Neuronal stem cell (in vitro differentiated cells): ENCODE measurements at regions not wholly inside any gene's neighbourhood (a gene's known extent, or its start where the extent isn't known, plus 50 kb on each side); places are given as distances from the start of the nearest gene placed in this dataset.

ENCODE experiments used
- DNase-seq: peaks from one replicate; pipeline ENCODE4 v3.0.0-alpha.2; 2013; ENCODE audit warnings: low spot score
- H2AFZ ChIP-seq: one replicate; pipeline ENCODE4 v1.6.1; 2013; ENCODE audit warnings: mild to moderate bottlenecking, low read length, inconsistent platforms
- H2AK5ac ChIP-seq: 2 replicates; pipeline ENCODE4 v1.6.1; 2013; ENCODE audit warnings: low read depth, mild to moderate bottlenecking, inconsistent platforms, low read length, moderate library complexity, mixed read lengths
- H2BK120ac ChIP-seq: 2 replicates; pipeline ENCODE4 v1.6.1; 2013; ENCODE audit warnings: low read depth, mild to moderate bottlenecking, inconsistent platforms, low read length, moderate library complexity, mixed read lengths
- H2BK12ac ChIP-seq: one replicate; pipeline ENCODE4 v1.6.1; 2013; ENCODE audit warnings: low read length, inconsistent platforms
- H2BK15ac ChIP-seq: 2 replicates; pipeline ENCODE4 v1.6.1; 2013; ENCODE audit warnings: mild to moderate bottlenecking, low read length, inconsistent platforms, mixed read lengths
- H2BK5ac ChIP-seq: one replicate; pipeline ENCODE4 v1.6.1; 2013; ENCODE audit warnings: inconsistent platforms, mild to moderate bottlenecking, low read length, moderate library complexity
- H3K14ac ChIP-seq: one replicate; pipeline ENCODE4 v1.6.1; 2013; ENCODE audit warnings: low read length, inconsistent platforms
- H3K18ac ChIP-seq: 2 replicates; pipeline ENCODE4 v1.6.1; 2013; ENCODE audit warnings: low read length, inconsistent platforms
- H3K23ac ChIP-seq: 2 replicates; pipeline ENCODE4 v1.6.1; 2013; ENCODE audit warnings: low read depth, mild to moderate bottlenecking, mixed read lengths, low read length, inconsistent platforms; ENCODE audit not compliant: poor library complexity
- H3K27ac ChIP-seq: replicated peaks from 3 replicates; pipeline ENCODE4 v1.5.1; 2013; ENCODE audit warnings: low read length, inconsistent platforms
- H3K27me3 ChIP-seq, 3 experiments: 2 replicates each; pipeline ENCODE4 v1.6.1; 2013; ENCODE audit warnings: low read length in 3 of 3, mild to moderate bottlenecking in 2 of 3, inconsistent platforms in 1 of 3, low read depth in 1 of 3, mixed read lengths in 1 of 3, moderate library complexity in 1 of 3; ENCODE audit not compliant: control insufficient read depth in 3 of 3, insufficient read depth in 3 of 3
- H3K36me3 ChIP-seq, 2 donors: replicated peaks in 1 of 2; 2 replicates each; pipeline ENCODE4 v1.6.1; 2013; ENCODE audit warnings: low read length in 2 of 2; ENCODE audit not compliant: control insufficient read depth in 2 of 2, insufficient read depth in 2 of 2
- H3K4ac ChIP-seq: 2 replicates; pipeline ENCODE4 v1.6.1; 2013; ENCODE audit warnings: inconsistent platforms, mild to moderate bottlenecking, low read length, moderate library complexity
- H3K4me1 ChIP-seq, 2 donors: 1 replicate in 1 of 2; 2 replicates in 1 of 2; pipeline ENCODE4 v1.6.1; 2013; ENCODE audit warnings: low read length in 2 of 2, low read depth in 1 of 2; ENCODE audit not compliant: control insufficient read depth in 2 of 2, insufficient read depth in 1 of 2
- H3K4me2 ChIP-seq: one replicate; pipeline ENCODE4 v1.6.1; 2013; ENCODE audit warnings: mild to moderate bottlenecking, low read length, inconsistent platforms; ENCODE audit not compliant: insufficient read depth, poor library complexity, severe bottlenecking
- H3K4me3 ChIP-seq, 2 donors: 2 replicates each; pipeline ENCODE4 v1.5.1; 2013; ENCODE audit warnings: low read length in 2 of 2, mild to moderate bottlenecking in 2 of 2, inconsistent platforms in 1 of 2, moderate library complexity in 1 of 2
- H3K79me1 ChIP-seq: one replicate; pipeline ENCODE4 v1.6.1; 2013; ENCODE audit warnings: low read depth, mild to moderate bottlenecking, inconsistent platforms, low read length, moderate library complexity
- H3K9ac ChIP-seq: one replicate; pipeline ENCODE4 v1.6.1; 2013; ENCODE audit warnings: mild to moderate bottlenecking, low read depth, low read length, inconsistent platforms; ENCODE audit not compliant: poor library complexity
- H3K9me3 ChIP-seq, 2 donors: replicated peaks in 1 of 2; 2 replicates each; pipeline versions ENCODE3 to v1.6.1; 2013; ENCODE audit warnings: low read length in 2 of 2, mild to moderate bottlenecking in 2 of 2, inconsistent platforms in 1 of 2, low read depth in 1 of 2, mixed read lengths in 1 of 2, moderate library complexity in 1 of 2; ENCODE audit not compliant: control insufficient read depth in 2 of 2, insufficient read depth in 1 of 2
- H4K8ac ChIP-seq: one replicate; pipeline ENCODE4 v1.6.1; 2013; ENCODE audit warnings: low read depth, mild to moderate bottlenecking, inconsistent platforms, low read length, moderate library complexity
- H4K91ac ChIP-seq: one replicate; pipeline ENCODE4 v1.6.1; 2013; ENCODE audit warnings: low read length, low read depth, mild to moderate bottlenecking, inconsistent platforms; ENCODE audit not compliant: poor library complexity
- WGBS, 2 donors: extraction: QIAGEN DNeasy Blood & Tissue Kit; methylation state at CpG; one replicate each; pipeline ENCODE4 v1.1.7; 2013; ENCODE audit warnings: missing lambda C conversion rate in 2 of 2, mixed read lengths in 1 of 2; ENCODE audit not compliant: insufficient read length in 2 of 2, insufficient replicate concordance in 1 of 2; ENCODE audit errors: extremely low coverage in 2 of 2; 5-methylcytosine and 5-hydroxymethylcytosine counted together

GRCh38 chr2:195151711-195152110 lies 505.3 kb upstream of the SLC39A10 start:
- no peak overlapping the region for H3K18ac ChIP-seq
- no peak overlapping the region for H4K8ac ChIP-seq
- H4K91ac ChIP-seq, result no peak overlapping the region
- no peak overlapping the region for H3K4me3 ChIP-seq
- no peaks in the 10 kb centered on the region for H3K79me1 ChIP-seq
- H2AK5ac ChIP-seq, result no peak overlapping the region
- no peak overlapping the region for H3K9ac ChIP-seq
- H3K36me3 ChIP-seq, result no peaks in the 10 kb centered on the region
- H3K23ac ChIP-seq, result no peak overlapping the region
- no peak overlapping the region for H2BK120ac ChIP-seq
- no peak overlapping the region for H2AFZ ChIP-seq
- no CpG with 5 or more reads among the region's 2 CpGs for WGBS, 2 donors
- no peak overlapping the region for H2BK15ac ChIP-seq
- H3K14ac ChIP-seq, result no peak overlapping the region
- no peak overlapping the region for H3K4ac ChIP-seq
- H3K9me3 ChIP-seq, result no peaks in the 10 kb centered on the region
- no peaks in the 10 kb centered on the region for H3K4me1 ChIP-seq
- H3K4me2 ChIP-seq, result no peak overlapping the region
- H2BK12ac ChIP-seq, result no peak overlapping the region
- no peaks in the 10 kb centered on the region for H3K27me3 ChIP-seq
- no peak for DNase-seq
- no peak overlapping the region for H3K27ac ChIP-seq
- no peak overlapping the region for H2BK5ac ChIP-seq

GRCh38 chr2:195150819-195151218 lies 506.2 kb upstream of the SLC39A10 start:
- H3K4me3 ChIP-seq, result no peak overlapping the region

GRCh38 chr2:195148004-195148403 lies 509.0 kb upstream of the SLC39A10 start:
- Histone ChIP-seq H3K4me2 (no peak overlapping the region), H4K8ac (no peak overlapping the region), H3K18ac (no peak overlapping the region), H2BK12ac (no peak overlapping the region), H2BK15ac (no peak overlapping the region), H3K79me1 (no peaks in the 10 kb centered on the region), H3K27me3 (no peaks in the 10 kb centered on the region), H3K27ac (no peak overlapping the region), H2AFZ (no peak overlapping the region), H3K4me3 (no peak overlapping the region), H4K91ac (no peak overlapping the region), H3K23ac (no peak overlapping the region), H2BK120ac (no peak overlapping the region), H3K4ac (no peak overlapping the region), H2BK5ac (no peak overlapping the region), H2AK5ac (no peak overlapping the region), H3K9me3 (no peaks in the 10 kb centered on the region), H3K14ac (no peak overlapping the region), H3K36me3 (no peaks in the 10 kb centered on the region), H3K9ac (no peak overlapping the region), H3K4me1 (no peaks in the 10 kb centered on the region)
- no CpG with 5 or more reads among the region's 5 CpGs for WGBS, 2 donors
- no peak for DNase-seq

More at GRCh38 chr2:195150819-195151218, 506.2 kb upstream of the SLC39A10 start:
- no peaks in the 10 kb centered on the region for H3K79me1 ChIP-seq
- H3K36me3 ChIP-seq, result no peaks in the 10 kb centered on the region
- no peaks in the 10 kb centered on the region for H3K27me3 ChIP-seq
- H2AK5ac ChIP-seq, result no peak overlapping the region
- no peak overlapping the region for H3K4me2 ChIP-seq
- H2AFZ ChIP-seq, result no peak overlapping the region
- no peak overlapping the region for H3K27ac ChIP-seq
- H3K4me1 ChIP-seq, result no peaks in the 10 kb centered on the region
- H4K91ac ChIP-seq, result no peak overlapping the region
- H2BK120ac ChIP-seq, result no peak overlapping the region
- no CpG with 5 or more reads among the region's 2 CpGs for WGBS, 2 donors
- DNase-seq, result no peak
- H2BK12ac ChIP-seq, result no peak overlapping the region
- no peak overlapping the region for H2BK15ac ChIP-seq
- H3K9ac ChIP-seq, result no peak overlapping the region
- no peak overlapping the region for H3K14ac ChIP-seq
- H3K9me3 ChIP-seq, result no peaks in the 10 kb centered on the region
- H3K18ac ChIP-seq, result no peak overlapping the region
- H2BK5ac ChIP-seq, result no peak overlapping the region
- no peak overlapping the region for H3K4ac ChIP-seq
- no peak overlapping the region for H4K8ac ChIP-seq
- H3K23ac ChIP-seq, result no peak overlapping the region

DNA sequence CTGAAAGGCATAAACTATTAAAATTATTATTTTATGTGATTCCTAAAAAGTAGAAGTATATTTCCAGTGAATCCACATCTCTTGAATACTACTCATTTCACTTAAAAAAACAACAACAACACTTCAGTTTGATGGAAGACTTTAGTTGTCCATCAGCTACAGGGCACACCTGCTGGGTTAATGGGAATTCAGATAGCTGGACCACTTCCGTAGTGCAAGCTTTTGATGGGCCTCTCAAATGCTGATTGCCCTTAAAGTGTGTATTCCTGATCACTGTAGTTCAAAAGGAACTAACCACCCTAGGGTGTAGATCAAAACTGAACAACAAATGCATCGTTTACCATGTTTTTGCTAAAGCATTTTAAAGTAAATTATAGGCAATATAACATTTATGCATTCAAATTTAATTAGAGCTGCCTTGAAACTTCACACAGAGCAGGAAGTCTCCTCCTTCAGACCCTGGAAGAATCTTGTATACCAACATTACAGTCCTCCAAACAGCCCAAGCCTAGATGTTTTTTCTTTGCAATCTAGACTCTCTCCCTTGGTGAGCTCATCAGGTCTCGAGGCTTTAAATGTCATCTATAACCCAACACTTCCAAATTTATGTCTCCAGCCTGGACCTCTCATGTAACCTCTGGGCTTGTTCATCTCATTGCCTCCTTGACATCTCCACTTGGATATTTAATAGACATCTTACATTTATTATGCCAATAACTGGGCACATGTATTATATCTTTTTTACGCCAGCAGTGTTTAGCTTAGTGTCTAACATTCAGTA lies 510.1 kb upstream of the SLC39A10 start:
- DNase-seq, result no peak
- Histone ChIP-seq H3K23ac (no peak overlapping the region), H3K4me3 (no peak overlapping the region), H2AK5ac (no peak overlapping the region), H2BK120ac (no peak overlapping the region), H3K79me1 (no peaks in the 10 kb centered on the region), H2BK12ac (no peak overlapping the region), H3K27me3 (no peaks in the 10 kb centered on the region), H3K4me1 (no peaks in the 10 kb centered on the region), H2AFZ (no peak overlapping the region), H3K4ac (no peak overlapping the region), H3K14ac (no peak overlapping the region), H4K8ac (no peak overlapping the region), H3K9me3 (no peaks in the 10 kb centered on the region), H3K9ac (no peak overlapping the region), H2BK15ac (no peak overlapping the region), H2BK5ac (no peak overlapping the region), H3K36me3 (no peaks in the 10 kb centered on the region), H4K91ac (no peak overlapping the region), H3K18ac (no peak overlapping the region), H3K4me2 (no peak overlapping the region), H3K27ac (no peak overlapping the region)
- no CpG with 5 or more reads among the region's 4 CpGs for WGBS, 2 donors
